ENCODE measurements at regions not wholly inside any gene's neighbourhood (a gene's known extent, or its start where the extent isn't known, plus 50 kb on each side); places are given as distances from the start of the nearest gene placed in this dataset.
"Not testable (repeated sequence)": the region's sequence is repeated elsewhere in the genome, so short reads cannot be mapped to it uniquely, and the experiment has no call there.

- no peak for DNase-seq (ENCODE audit: low read depth, low spot score)
These were observed 142.2 kb downstream of the FAM47A start for GRCh38 chrX:33989936-33990335.

GRCh38 chrX:33987458-33987857, 144.7 kb downstream of the FAM47A start:
- DNase-seq (ENCODE audit: low read depth, low spot score), result no peak

- no peak for DNase-seq (ENCODE audit: low read depth, low spot score)
These were observed 157.4 kb downstream of the FAM47A start for GRCh38 chrX:33974676-33975075.

- no peak for DNase-seq (ENCODE audit: low read depth, low spot score)
These were observed 161.8 kb downstream of the FAM47A start for GRCh38 chrX:33970028-33970967.

- DNase-seq (ENCODE audit: low read depth, low spot score), result no peak
These were observed 163.0 kb downstream of the FAM47A start for GRCh38 chrX:33969105-33969504.

GRCh38 chrX:33968611-33969010, 163.5 kb downstream of the FAM47A start:
- no peak for DNase-seq (ENCODE audit: low read depth, low spot score)

GRCh38 chrX:33949300-33949699, 182.8 kb downstream of the FAM47A start:
- DNase-seq (ENCODE audit: low read depth, low spot score), result no peak

- not testable (repeated sequence) for DNase-seq (ENCODE audit: low read depth, low spot score)
These were observed 205.9 kb downstream of the FAM47A start for GRCh38 chrX:33926249-33926648.

- no peak for DNase-seq (ENCODE audit: low read depth, low spot score)
These were observed 208.9 kb downstream of the FAM47A start for GRCh38 chrX:33923262-33923661.

- DNase-seq (ENCODE audit: low read depth, low spot score), result no peak
These were observed 222.3 kb downstream of the FAM47A start for GRCh38 chrX:33909836-33910235.

- no peak for DNase-seq (ENCODE audit: low read depth, low spot score)
These were observed 223.2 kb downstream of the FAM47A start for GRCh38 chrX:33908898-33909297.

- DNase-seq (ENCODE audit: low read depth, low spot score), result no peak
These were observed 224.0 kb downstream of the FAM47A start for GRCh38 chrX:33908074-33908473.

GRCh38 chrX:33906971-33907370, 225.1 kb downstream of the FAM47A start:
- no peak for DNase-seq (ENCODE audit: low read depth, low spot score)

GRCh38 chrX:33892670-33893069, 239.4 kb downstream of the FAM47A start:
- DNase-seq (ENCODE audit: low read depth, low spot score), result no peak

GRCh38 chrX:33855251-33855650, 276.9 kb downstream of the FAM47A start:
- no peak for DNase-seq (ENCODE audit: low read depth, low spot score)

GRCh38 chrX:33852146-33852545, 280.0 kb downstream of the FAM47A start:
- not testable (repeated sequence) for DNase-seq (ENCODE audit: low read depth, low spot score)

- DNase-seq (ENCODE audit: low read depth, low spot score), result no peak
These were observed 291.9 kb downstream of the FAM47A start for GRCh38 chrX:33840176-33840575.

GRCh38 chrX:33831211-33831610, 300.9 kb downstream of the FAM47A start:
- DNase-seq (ENCODE audit: low read depth, low spot score), result no peak

GRCh38 chrX:33817266-33817665, 314.8 kb downstream of the FAM47A start:
- no peak for DNase-seq (ENCODE audit: low read depth, low spot score)

GRCh38 chrX:33808636-33809035, 323.5 kb downstream of the FAM47A start:
- DNase-seq (ENCODE audit: low read depth, low spot score), result no peak

GRCh38 chrX:33784548-33784947, 347.6 kb downstream of the FAM47A start:
- no peak for DNase-seq (ENCODE audit: low read depth, low spot score)

- no peak for DNase-seq (ENCODE audit: low read depth, low spot score)
These were observed 390.3 kb downstream of the FAM47A start for GRCh38 chrX:33741807-33742206.

GRCh38 chrX:33735182-33735581, 396.9 kb downstream of the FAM47A start:
- DNase-seq (ENCODE audit: low read depth, low spot score), result no peak

Data from astrocyte of the hippocampus (primary cell).